ENCODE measurements at regions not wholly inside any gene's neighbourhood (a gene's known extent, or its start where the extent isn't known, plus 50 kb on each side); places are given as distances from the start of the nearest gene placed in this dataset.

DNA sequence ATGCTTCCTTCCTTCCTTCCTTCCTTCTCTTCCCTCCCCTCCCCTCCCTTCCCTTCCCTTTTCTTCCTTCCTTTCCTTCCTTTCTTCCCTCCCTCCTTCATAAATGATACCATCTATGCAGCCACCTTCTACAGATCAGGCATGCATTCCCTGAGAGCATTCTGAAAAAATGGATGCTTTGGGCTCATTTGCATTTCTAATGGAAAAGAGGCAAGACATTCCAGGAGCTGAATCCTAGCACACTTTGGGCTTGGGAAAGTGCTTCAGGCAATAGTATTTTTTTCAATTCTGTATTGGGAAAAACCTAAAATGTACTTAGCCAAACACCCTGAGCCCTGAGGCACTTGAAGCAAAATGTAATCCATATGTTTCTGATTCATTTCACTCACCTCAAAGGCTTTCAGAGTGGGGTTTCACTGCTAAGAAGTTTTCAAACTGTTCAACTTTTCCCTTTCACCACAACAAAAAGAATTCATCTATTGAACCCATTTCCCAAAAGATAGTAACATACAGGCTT lies 220.1 kb upstream of the RORA start:
- BruUV-seq (replicated peaks) = no TSS peak

DNA sequence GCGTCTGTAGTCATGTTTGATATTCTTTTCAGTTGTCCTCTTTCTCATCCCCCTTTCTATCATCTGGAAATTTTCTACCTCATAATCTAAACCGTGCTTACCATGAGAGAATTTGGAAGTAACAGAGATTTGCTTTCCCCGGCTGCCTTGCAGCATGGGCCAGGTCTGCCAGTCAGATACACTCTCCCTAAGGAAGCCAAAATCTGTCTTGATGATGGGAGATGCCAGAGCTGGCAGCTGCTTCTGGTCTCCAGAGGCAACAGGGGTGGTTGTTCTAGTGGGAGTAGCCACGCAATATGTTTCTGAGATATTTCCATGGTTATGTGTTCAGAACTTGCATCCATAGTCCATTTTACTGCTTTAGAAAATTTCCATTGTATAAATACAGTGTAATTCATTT lies 218.9 kb upstream of the RORA start:
- Histone ChIP-seq H3K27ac (ENCODE audit: low read depth, low read length) (no peak overlapping the region), H3K9me2 (ENCODE audit: insufficient read depth) (no peaks in the 10 kb centered on the region), H3K4me3 (replicated peaks in 1 of 2; ENCODE audit: low read depth in 1 of 2, low read length in 2 of 2) (no peak overlapping the region), H3K9ac (ENCODE audit: low read length) (no peak overlapping the region), H3K27me3 (ENCODE audit: insufficient read depth, low read length) (no peaks in the 10 kb centered on the region), H3K9me3 (ENCODE audit: control insufficient read depth in 1 of 2, insufficient read depth in 1 of 2, low read depth in 1 of 2, low read length in 2 of 2) (peaks cover 0 to 7% of the 10 kb centered on the region in 2 experiments; a peak in 1 of 4 replicates), H3K4me2 (ENCODE audit: low read length) (no peak overlapping the region), H2AFZ (ENCODE audit: low read depth, low read length, poor library complexity, severe bottlenecking) (no peak overlapping the region), H4K20me1 (ENCODE audit: insufficient read depth) (no peaks in the 10 kb centered on the region), H3K4me1 (ENCODE audit: control insufficient read depth in 1 of 2, insufficient read depth in 2 of 2, low read length in 2 of 2) (no peaks in the 10 kb centered on the region), H3K36me3 (ENCODE audit: control insufficient read depth in 1 of 2, insufficient read depth in 2 of 2, low read length in 2 of 2) (no peaks in the 10 kb centered on the region), H3K79me2 (ENCODE audit: insufficient read depth, low read length) (no peaks in the 10 kb centered on the region)
- BruUV-seq (replicated peaks) = no TSS peak
- intact Hi-C loops (cut with micrococcal nuclease) = no loop called here
- no peak for ATAC-seq
- ChIA-PET POLR2A (no interaction called here), CTCF (no interaction called here), RAD21 (ENCODE audit: low non-redundant PET in 1 of 2, low total read pairs in 2 of 2, uncharacterized antibody in 2 of 2, unreplicated experiment in 2 of 2) (no interaction called here)
- no peak for DNase-seq (ENCODE audit: low read depth, low spot score)
- TF ChIP-seq, protein P1, sequence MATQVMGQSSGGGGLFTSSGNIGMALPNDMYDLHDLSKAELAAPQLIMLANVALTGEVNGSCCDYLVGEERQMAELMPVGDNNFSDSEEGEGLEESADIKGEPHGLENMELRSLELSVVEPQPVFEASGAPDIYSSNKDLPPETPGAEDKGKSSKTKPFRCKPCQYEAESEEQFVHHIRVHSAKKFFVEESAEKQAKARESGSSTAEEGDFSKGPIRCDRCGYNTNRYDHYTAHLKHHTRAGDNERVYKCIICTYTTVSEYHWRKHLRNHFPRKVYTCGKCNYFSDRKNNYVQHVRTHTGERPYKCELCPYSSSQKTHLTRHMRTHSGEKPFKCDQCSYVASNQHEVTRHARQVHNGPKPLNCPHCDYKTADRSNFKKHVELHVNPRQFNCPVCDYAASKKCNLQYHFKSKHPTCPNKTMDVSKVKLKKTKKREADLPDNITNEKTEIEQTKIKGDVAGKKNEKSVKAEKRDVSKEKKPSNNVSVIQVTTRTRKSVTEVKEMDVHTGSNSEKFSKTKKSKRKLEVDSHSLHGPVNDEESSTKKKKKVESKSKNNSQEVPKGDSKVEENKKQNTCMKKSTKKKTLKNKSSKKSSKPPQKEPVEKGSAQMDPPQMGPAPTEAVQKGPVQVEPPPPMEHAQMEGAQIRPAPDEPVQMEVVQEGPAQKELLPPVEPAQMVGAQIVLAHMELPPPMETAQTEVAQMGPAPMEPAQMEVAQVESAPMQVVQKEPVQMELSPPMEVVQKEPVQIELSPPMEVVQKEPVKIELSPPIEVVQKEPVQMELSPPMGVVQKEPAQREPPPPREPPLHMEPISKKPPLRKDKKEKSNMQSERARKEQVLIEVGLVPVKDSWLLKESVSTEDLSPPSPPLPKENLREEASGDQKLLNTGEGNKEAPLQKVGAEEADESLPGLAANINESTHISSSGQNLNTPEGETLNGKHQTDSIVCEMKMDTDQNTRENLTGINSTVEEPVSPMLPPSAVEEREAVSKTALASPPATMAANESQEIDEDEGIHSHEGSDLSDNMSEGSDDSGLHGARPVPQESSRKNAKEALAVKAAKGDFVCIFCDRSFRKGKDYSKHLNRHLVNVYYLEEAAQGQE (IDR thresholded peaks at IDR 0.05; ENCODE audit: low read depth) = no peak

More for the DNA sequence above, 220.1 kb upstream of the RORA start:
- intact Hi-C loops (cut with micrococcal nuclease) = no loop called here
- H3K9me2 ChIP-seq (ENCODE audit: insufficient read depth) = no peaks in the 10 kb centered on the region
- no peaks in the 10 kb centered on the region for H4K20me1 ChIP-seq (ENCODE audit: insufficient read depth)
- H2AFZ ChIP-seq (ENCODE audit: low read depth, low read length, poor library complexity, severe bottlenecking) = no peak overlapping the region
- H3K9ac ChIP-seq (ENCODE audit: low read length) = no peak overlapping the region
- TF ChIP-seq, protein P2, sequence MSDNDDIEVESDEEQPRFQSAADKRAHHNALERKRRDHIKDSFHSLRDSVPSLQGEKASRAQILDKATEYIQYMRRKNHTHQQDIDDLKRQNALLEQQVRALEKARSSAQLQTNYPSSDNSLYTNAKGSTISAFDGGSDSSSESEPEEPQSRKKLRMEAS (IDR thresholded peaks at IDR 0.05) = no peak
- TF ChIP-seq, protein P3, sequence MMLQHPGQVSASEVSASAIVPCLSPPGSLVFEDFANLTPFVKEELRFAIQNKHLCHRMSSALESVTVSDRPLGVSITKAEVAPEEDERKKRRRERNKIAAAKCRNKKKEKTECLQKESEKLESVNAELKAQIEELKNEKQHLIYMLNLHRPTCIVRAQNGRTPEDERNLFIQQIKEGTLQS (IDR thresholded peaks at IDR 0.05) = no peak
- TF ChIP-seq SRF (IDR thresholded peaks at IDR 0.05; ENCODE audit: low read depth) (no peak), YY1 (IDR thresholded peaks at IDR 0.05; ENCODE audit: extremely low read depth, insufficient replicate concordance, low read depth, low read length) (no peak), SP1 (IDR thresholded peaks at IDR 0.05; ENCODE audit: low read depth) (no peak), TCF7L2 (IDR thresholded peaks at IDR 0.05; ENCODE audit: borderline replicate concordance, extremely low read depth, insufficient read depth, insufficient read length) (no peak)
- H3K36me3 ChIP-seq (ENCODE audit: control insufficient read depth in 1 of 2, insufficient read depth in 2 of 2, low read length in 2 of 2) = no peaks in the 10 kb centered on the region
- no peaks in the 10 kb centered on the region for H3K27me3 ChIP-seq (ENCODE audit: insufficient read depth, low read length)
- ATAC-seq (no peak), DNase-seq (ENCODE audit: low read depth, low spot score) (no peak)
- H3K4me2 ChIP-seq (ENCODE audit: low read length) = no peak overlapping the region
- H3K9me3 ChIP-seq (ENCODE audit: control insufficient read depth in 1 of 2, insufficient read depth in 1 of 2, low read depth in 1 of 2, low read length in 2 of 2) = peaks cover 0 to 16% of the 10 kb centered on the region in 2 experiments; a peak in 1 of 4 replicates
- CTCF ChIA-PET = no interaction called here
- no peaks in the 10 kb centered on the region for H3K4me1 ChIP-seq (ENCODE audit: control insufficient read depth in 1 of 2, insufficient read depth in 2 of 2, low read length in 2 of 2)
- no peaks in the 10 kb centered on the region for H3K79me2 ChIP-seq (ENCODE audit: insufficient read depth, low read length)
- POLR2A ChIA-PET = no interaction called here
- no peak overlapping the region for H3K27ac ChIP-seq (ENCODE audit: low read depth, low read length)
- RAD21 ChIA-PET (ENCODE audit: low non-redundant PET in 1 of 2, low total read pairs in 2 of 2, uncharacterized antibody in 2 of 2, unreplicated experiment in 2 of 2) = no interaction called here
- no peak overlapping the region for H3K4me3 ChIP-seq (replicated peaks in 1 of 2; ENCODE audit: low read depth in 1 of 2, low read length in 2 of 2)
